Adrenal gland (tissue), 5 donors: ENCODE measurements at regions not wholly inside any gene's neighbourhood (a gene's known extent, or its start where the extent isn't known, plus 50 kb on each side); places are given as distances from the start of the nearest gene placed in this dataset.

ENCODE experiments used
- POLR2A ChIP-seq, 2 donors: fragments of 450-650 bp; IDR thresholded peaks; one replicate each; pipeline ENCODE4 v1.6.1; 2017; ENCODE audit warnings: antibody characterized with exemption in 2 of 2, mild to moderate bottlenecking in 2 of 2, moderate library complexity in 1 of 2
- TF ChIP-seq, protein P1 (sequence below), 6 experiments: fragments of 450-650 bp in 4 of 6; fragments of 200-600 bp in 2 of 6; sonication (generic) in 1 of 6; IDR thresholded peaks; 1 replicate in 5 of 6; 2 replicates in 1 of 6; pipeline versions ENCODE4 v1.5.1 to v1.8.0; 2016 to 2021; ENCODE audit warnings: antibody characterized with exemption in 6 of 6, mild to moderate bottlenecking in 2 of 6, moderate library complexity in 1 of 6
- donor health status: DM: no; HTN: no; CAD: no.

- TF ChIP-seq, protein P1, sequence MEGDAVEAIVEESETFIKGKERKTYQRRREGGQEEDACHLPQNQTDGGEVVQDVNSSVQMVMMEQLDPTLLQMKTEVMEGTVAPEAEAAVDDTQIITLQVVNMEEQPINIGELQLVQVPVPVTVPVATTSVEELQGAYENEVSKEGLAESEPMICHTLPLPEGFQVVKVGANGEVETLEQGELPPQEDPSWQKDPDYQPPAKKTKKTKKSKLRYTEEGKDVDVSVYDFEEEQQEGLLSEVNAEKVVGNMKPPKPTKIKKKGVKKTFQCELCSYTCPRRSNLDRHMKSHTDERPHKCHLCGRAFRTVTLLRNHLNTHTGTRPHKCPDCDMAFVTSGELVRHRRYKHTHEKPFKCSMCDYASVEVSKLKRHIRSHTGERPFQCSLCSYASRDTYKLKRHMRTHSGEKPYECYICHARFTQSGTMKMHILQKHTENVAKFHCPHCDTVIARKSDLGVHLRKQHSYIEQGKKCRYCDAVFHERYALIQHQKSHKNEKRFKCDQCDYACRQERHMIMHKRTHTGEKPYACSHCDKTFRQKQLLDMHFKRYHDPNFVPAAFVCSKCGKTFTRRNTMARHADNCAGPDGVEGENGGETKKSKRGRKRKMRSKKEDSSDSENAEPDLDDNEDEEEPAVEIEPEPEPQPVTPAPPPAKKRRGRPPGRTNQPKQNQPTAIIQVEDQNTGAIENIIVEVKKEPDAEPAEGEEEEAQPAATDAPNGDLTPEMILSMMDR (IDR thresholded peaks at IDR 0.05) = no peak
- TF ChIP-seq POLR2A (IDR thresholded peaks at IDR 0.05) = no peak
Measured at GRCh38 chr5:135138116-135138850, 104.3 kb upstream of the PITX1 start.
